LNCaP clone FGC (cell line): ENCODE measurements at regions not wholly inside any gene's neighbourhood (a gene's known extent, or its start where the extent isn't known, plus 50 kb on each side); places are given as distances from the start of the nearest gene placed in this dataset.
"Not testable (repeated sequence)": the region's sequence is repeated elsewhere in the genome, so short reads cannot be mapped to it uniquely, and the experiment has no call there.

Experiments
- DNase-seq: peaks from one replicate; pipeline ENCODE4 v3.0.0-alpha.2; 2011; ENCODE audit warnings: low read depth
- H3K4me3 ChIP-seq: 2 replicates; pipeline ENCODE4 v1.5.1; 2011; ENCODE audit warnings: mild to moderate bottlenecking, low read depth, low read length, control low read depth
- CTCF ChIP-seq: IDR thresholded peaks from 2 replicates; pipeline ENCODE4 v1.5.1; 2012; ENCODE audit warnings: mild to moderate bottlenecking; ENCODE audit not compliant: control insufficient read depth, insufficient read depth; ENCODE audit errors: extremely low read depth

- no peak overlapping the region for H3K4me3 ChIP-seq
- no peak for DNase-seq
- TF ChIP-seq CTCF: no peak
Observed at GRCh38 chr5:105195765-105196164, 1633.2 kb upstream of the NUDT12 start.

- no peak overlapping the region for H3K4me3 ChIP-seq
- DNase-seq: no peak
- no peak for TF ChIP-seq CTCF
Observed at GRCh38 chr5:105172918-105173317, 1610.3 kb upstream of the NUDT12 start.

DNA sequence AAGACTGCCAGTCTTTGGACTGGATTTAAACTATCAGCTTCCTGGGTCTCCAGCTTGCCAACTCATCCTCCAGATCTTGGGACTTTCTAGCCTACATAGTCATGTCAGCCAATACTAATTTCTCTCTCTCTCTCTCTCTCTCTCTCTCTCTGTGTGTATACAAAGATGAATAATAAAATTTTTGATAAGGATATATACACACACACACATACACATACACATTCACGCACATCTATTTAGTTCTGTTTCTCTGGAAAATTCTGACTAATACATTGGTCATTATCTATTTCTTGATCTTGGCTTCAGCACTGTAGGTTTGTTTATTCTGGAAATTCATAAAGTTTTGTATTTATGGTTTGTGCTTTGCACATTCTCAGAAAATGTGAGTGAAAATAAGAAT lies 1606.2 kb upstream of the NUDT12 start:
- no peak for DNase-seq
- no peak for TF ChIP-seq CTCF
- no peak overlapping the region for H3K4me3 ChIP-seq

DNA sequence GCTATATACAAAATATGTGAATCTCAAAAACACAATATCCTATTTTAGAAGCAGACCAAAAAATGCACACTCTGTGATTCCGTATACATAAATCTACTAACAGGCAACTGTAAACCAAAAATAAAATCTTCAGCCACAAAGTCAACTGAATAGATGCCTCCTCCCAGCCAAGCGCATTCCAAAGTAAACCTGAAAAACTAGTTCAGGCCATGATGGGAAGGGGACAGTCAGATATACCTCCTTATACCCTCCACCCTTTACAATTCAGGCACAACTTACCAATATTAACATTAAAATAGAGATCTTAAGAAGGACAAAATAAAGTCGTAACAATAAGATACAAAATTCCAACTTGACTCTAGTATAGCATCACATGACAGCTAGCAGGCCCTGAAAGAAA lies 1604.5 kb upstream of the NUDT12 start:
- no peak overlapping the region for H3K4me3 ChIP-seq
- no peak for DNase-seq
- no peak for TF ChIP-seq CTCF

- TF ChIP-seq CTCF: no peak
- H3K4me3 ChIP-seq: no peak overlapping the region
- DNase-seq: no peak
Observed at GRCh38 chr5:105163547-105163946, 1601.0 kb upstream of the NUDT12 start.

GRCh38 chr5:105162557-105162956 lies 1600.0 kb upstream of the NUDT12 start:
- not testable (repeated sequence) for DNase-seq

DNA sequence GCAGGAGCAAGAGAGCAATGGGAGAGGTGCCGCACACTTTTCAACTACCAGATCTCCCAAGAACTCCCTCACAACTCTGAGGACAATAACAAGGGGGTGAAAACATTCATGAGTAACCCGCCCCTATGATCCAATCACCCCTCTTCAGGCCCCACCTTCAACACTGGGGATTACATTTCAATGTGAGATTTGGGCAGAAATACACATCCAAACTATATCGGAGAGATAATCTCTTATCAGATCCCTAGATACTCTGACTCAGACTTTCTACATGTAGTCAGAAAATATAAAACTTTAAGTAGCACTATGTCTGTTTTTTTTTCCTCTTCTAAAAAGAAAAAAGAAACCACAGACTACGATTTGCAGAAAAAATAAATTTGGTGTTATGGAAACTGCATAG lies 1595.9 kb upstream of the NUDT12 start:
- H3K4me3 ChIP-seq: no peak overlapping the region
- no peak for TF ChIP-seq CTCF
- DNase-seq: no peak

More at GRCh38 chr5:105162557-105162956, 1600.0 kb upstream of the NUDT12 start:
- not testable (repeated sequence) for H3K4me3 ChIP-seq

GRCh38 chr5:105150323-105150722 lies 1587.7 kb upstream of the NUDT12 start:
- no peak overlapping the region for H3K4me3 ChIP-seq
- no peak for DNase-seq
- TF ChIP-seq CTCF: no peak
